Thoracic aorta (tissue), 2 donors: ENCODE measurements at regions not wholly inside any gene's neighbourhood (a gene's known extent, or its start where the extent isn't known, plus 50 kb on each side); places are given as distances from the start of the nearest gene placed in this dataset.

Experiments
- ATAC-seq: fragments of 150-250 bp; one replicate; pipeline ENCODE4 v1.8.0; 2017; ENCODE audit warnings: low read depth; ENCODE audit not compliant: insufficient number of reproducible peaks, low FRiP score
- DNase-seq: peaks from one replicate; pipeline ENCODE4 v3.0.0-alpha.2; 2020; ENCODE audit warnings: low spot score
- H3K27ac ChIP-seq, 2 donors: fragments of 200-600 bp; sonication (generic); 1 replicate in 1 of 2; 2 replicates in 1 of 2; pipeline ENCODE4 v1.5.1; 2016; ENCODE audit warnings: mild to moderate bottlenecking in 2 of 2, moderate library complexity in 2 of 2
- H3K27me3 ChIP-seq: fragments of 200-600 bp; sonication (generic); replicated peaks from 2 replicates; pipeline ENCODE4 v1.6.0; 2016; ENCODE audit warnings: mild to moderate bottlenecking; ENCODE audit not compliant: insufficient read depth
- H3K36me3 ChIP-seq: fragments of 200-600 bp; sonication (generic); one replicate; pipeline ENCODE4 v1.5.1; 2016
- H3K4me1 ChIP-seq, 2 donors: fragments of 200-600 bp; sonication (generic); 1 replicate in 1 of 2; 2 replicates in 1 of 2; pipeline versions ENCODE4 v1.5.1 to v1.6.0; 2016; ENCODE audit warnings: low read depth in 2 of 2, mild to moderate bottlenecking in 1 of 2; ENCODE audit not compliant: control insufficient read depth in 1 of 2
- H3K4me3 ChIP-seq: fragments of 200-600 bp; sonication (generic); 2 replicates; pipeline ENCODE4 v1.5.1; 2016; ENCODE audit warnings: mild to moderate bottlenecking
- H3K9me3 ChIP-seq: fragments of 200-600 bp; sonication (generic); 2 replicates; pipeline ENCODE4 v1.5.1; 2016
- TF ChIP-seq, protein P1 (sequence below): fragments of 200-600 bp; sonication (generic); IDR thresholded peaks from one replicate; pipeline ENCODE4 v1.5.1; 2019; ENCODE audit warnings: antibody characterized with exemption

DNA sequence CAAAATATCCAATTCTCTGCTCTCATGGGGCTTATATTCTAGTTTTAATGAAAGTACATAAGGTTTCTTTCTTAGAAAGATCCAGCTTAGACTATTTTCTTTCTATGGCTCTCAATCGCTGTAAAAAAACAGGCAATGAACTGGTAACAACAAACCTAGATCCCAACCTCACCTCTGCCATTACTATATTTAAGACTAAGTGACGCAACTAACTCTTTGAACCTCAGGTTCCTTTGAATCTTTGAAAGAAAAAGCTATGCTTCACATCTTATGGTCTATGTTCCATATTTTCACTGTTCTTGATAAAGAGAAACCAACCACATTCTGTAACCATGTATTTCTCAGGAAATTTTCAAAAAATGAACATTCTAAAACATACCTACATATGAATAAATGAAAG, 88.5 kb downstream of the ELAPOR2 start:
- H3K4me3 ChIP-seq: no peak overlapping the region
- TF ChIP-seq, protein P1, sequence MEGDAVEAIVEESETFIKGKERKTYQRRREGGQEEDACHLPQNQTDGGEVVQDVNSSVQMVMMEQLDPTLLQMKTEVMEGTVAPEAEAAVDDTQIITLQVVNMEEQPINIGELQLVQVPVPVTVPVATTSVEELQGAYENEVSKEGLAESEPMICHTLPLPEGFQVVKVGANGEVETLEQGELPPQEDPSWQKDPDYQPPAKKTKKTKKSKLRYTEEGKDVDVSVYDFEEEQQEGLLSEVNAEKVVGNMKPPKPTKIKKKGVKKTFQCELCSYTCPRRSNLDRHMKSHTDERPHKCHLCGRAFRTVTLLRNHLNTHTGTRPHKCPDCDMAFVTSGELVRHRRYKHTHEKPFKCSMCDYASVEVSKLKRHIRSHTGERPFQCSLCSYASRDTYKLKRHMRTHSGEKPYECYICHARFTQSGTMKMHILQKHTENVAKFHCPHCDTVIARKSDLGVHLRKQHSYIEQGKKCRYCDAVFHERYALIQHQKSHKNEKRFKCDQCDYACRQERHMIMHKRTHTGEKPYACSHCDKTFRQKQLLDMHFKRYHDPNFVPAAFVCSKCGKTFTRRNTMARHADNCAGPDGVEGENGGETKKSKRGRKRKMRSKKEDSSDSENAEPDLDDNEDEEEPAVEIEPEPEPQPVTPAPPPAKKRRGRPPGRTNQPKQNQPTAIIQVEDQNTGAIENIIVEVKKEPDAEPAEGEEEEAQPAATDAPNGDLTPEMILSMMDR: no peak
- H3K36me3 ChIP-seq: no peaks in the 10 kb centered on the region
- H3K9me3 ChIP-seq: no peaks in the 10 kb centered on the region
- no peaks in the 10 kb centered on the region for H3K4me1 ChIP-seq
- ATAC-seq (no peak), DNase-seq (no peak)
- H3K27me3 ChIP-seq: no peaks in the 10 kb centered on the region
- H3K27ac ChIP-seq: no peak overlapping the region

GRCh38 chr7:86970547-86970946, 88.9 kb downstream of the ELAPOR2 start:
- Histone ChIP-seq H3K9me3 (no peaks in the 10 kb centered on the region), H3K4me3 (no peak overlapping the region), H3K27me3 (no peaks in the 10 kb centered on the region), H3K27ac (no peak overlapping the region), H3K36me3 (no peaks in the 10 kb centered on the region), H3K4me1 (no peaks in the 10 kb centered on the region)
- TF ChIP-seq, protein P1: no peak
- DNase-seq (no peak), ATAC-seq (no peak)

DNA sequence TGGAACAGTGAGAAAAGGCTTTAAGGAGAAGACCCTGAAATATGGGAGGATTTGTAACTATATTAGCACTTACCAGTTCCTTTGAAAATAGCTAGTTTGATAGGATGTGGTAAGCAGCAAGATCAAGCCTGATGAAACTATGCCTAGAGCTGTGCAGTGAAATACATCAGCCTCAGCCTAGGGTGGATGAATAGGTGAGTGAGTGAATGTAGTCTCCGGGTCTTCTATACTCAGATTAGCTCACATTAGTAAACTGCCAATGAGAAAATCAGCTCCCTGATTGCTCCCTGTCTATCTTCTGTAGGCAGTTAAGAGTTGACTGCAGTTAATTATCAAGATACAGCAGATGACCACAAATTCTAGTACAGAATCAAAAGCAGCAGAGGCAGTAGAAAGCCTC, 89.6 kb downstream of the ELAPOR2 start:
- no peak for ATAC-seq
- Histone ChIP-seq H3K4me1 (no peaks in the 10 kb centered on the region), H3K4me3 (no peak overlapping the region), H3K36me3 (no peaks in the 10 kb centered on the region), H3K9me3 (no peaks in the 10 kb centered on the region), H3K27ac (no peak overlapping the region), H3K27me3 (no peaks in the 10 kb centered on the region)
- DNase-seq: no peak
- TF ChIP-seq, protein P1: no peak

DNA sequence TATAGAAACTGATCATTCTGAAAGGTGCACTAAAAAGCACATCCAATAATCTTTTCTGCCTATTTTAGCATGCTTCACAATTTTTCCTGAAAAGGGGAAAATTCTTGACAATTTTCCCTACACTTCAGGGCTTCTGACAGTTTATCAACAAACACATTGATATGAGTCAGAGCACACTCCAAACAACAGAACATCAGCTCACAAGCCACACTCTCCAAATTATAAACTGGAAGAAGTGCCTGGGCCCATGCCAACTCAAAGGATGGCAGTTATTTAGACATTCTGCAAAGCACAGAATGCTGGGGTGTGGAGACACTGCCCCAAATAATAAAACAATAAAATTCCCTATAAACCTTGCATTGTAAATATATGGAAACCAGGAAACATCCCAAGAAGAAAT, 90.8 kb downstream of the ELAPOR2 start:
- DNase-seq (no peak), ATAC-seq (no peak)
- H3K4me1 ChIP-seq: no peaks in the 10 kb centered on the region
- H3K9me3 ChIP-seq: no peaks in the 10 kb centered on the region
- H3K27ac ChIP-seq: no peak overlapping the region
- H3K36me3 ChIP-seq: no peaks in the 10 kb centered on the region
- H3K27me3 ChIP-seq: no peaks in the 10 kb centered on the region
- TF ChIP-seq, protein P1: no peak
- H3K4me3 ChIP-seq: no peak overlapping the region

DNA sequence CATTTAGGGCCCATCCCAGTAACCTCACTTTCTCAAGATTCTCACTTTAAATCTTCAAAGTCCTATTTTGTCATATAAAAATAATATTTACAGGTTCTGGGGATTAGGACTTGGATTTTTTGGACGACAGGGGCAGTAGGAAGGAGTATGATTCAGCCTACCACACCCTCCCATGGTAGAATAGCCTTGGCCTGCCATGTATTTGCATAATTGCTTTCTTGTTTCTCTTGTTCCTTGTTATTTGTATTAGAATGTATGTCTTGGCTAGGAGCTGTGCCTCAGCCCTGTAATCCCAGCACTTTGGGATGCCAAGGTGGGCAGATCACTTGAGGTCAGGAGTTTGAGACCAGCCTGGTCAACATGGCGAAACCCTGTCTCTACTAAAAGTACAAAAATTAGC, 92.5 kb downstream of the ELAPOR2 start:
- Histone ChIP-seq H3K27me3 (no peaks in the 10 kb centered on the region), H3K27ac (no peak overlapping the region), H3K9me3 (no peaks in the 10 kb centered on the region), H3K36me3 (no peaks in the 10 kb centered on the region), H3K4me1 (no peaks in the 10 kb centered on the region), H3K4me3 (no peak overlapping the region)
- no peak for DNase-seq
- ATAC-seq: no peak
- TF ChIP-seq, protein P1: no peak
